Keratinocyte (primary cell): ENCODE measurements at regions not wholly inside any gene's neighbourhood (a gene's known extent, or its start where the extent isn't known, plus 50 kb on each side); places are given as distances from the start of the nearest gene placed in this dataset.

Experiments used
- DNase-seq: peaks from one replicate; pipeline ENCODE4 v3.0.0-alpha.2; 2011; ENCODE audit warnings: low read depth, missing footprints, low spot score
- FAIRE-seq: peaks from 2 replicates; lab custom pipeline; 2011; peaks lifted over from hg19 to GRCh38; lab: Jason Lieb, UNC
- H2AFZ ChIP-seq: 2 replicates; pipeline ENCODE4 v1.6.0; 2012; ENCODE audit warnings: low read length, control low read depth, inconsistent platforms; ENCODE audit not compliant: control insufficient read depth
- H3K27ac ChIP-seq: 2 replicates; pipeline ENCODE4 v1.5.1; 2011; ENCODE audit warnings: low read length; ENCODE audit not compliant: control insufficient read depth, insufficient read depth
- H3K27me3 ChIP-seq: 3 replicates; pipeline ENCODE4 v1.6.0; 2011; ENCODE audit warnings: low read length; ENCODE audit not compliant: control insufficient read depth, insufficient read depth; ENCODE audit errors: extremely low read depth
- H3K36me3 ChIP-seq, 2 experiments: 2 replicates in 1 of 2; 3 replicates in 1 of 2; pipeline ENCODE4 v1.5.1; 2011; ENCODE audit warnings: low read length in 2 of 2, mild to moderate bottlenecking in 1 of 2; ENCODE audit not compliant: control insufficient read depth in 2 of 2, insufficient read depth in 2 of 2; ENCODE audit errors: extremely low read depth in 1 of 2
- H3K4me1 ChIP-seq: 3 replicates; pipeline ENCODE4 v1.5.1; 2011; ENCODE audit warnings: low read length; ENCODE audit not compliant: control insufficient read depth, insufficient read depth; ENCODE audit errors: extremely low read depth
- H3K4me2 ChIP-seq: 3 replicates; pipeline ENCODE4 v1.6.0; 2011; ENCODE audit warnings: low read depth, low read length; ENCODE audit not compliant: control insufficient read depth, insufficient read depth; ENCODE audit errors: extremely low read depth
- H3K4me3 ChIP-seq, 3 experiments: fragments of 200-600 bp in 1 of 3; sonication (generic) in 1 of 3; 2 replicates in 2 of 3; 3 replicates in 1 of 3; pipeline ENCODE4 v1.5.1; 2011 to 2016; ENCODE audit warnings: low read length in 3 of 3, mild to moderate bottlenecking in 3 of 3, control low read depth in 2 of 3, inconsistent platforms in 1 of 3, low read depth in 1 of 3, mixed read lengths in 1 of 3, mixed run types in 1 of 3, moderate library complexity in 1 of 3; ENCODE audit not compliant: control insufficient read depth in 2 of 3, insufficient read depth in 2 of 3; ENCODE audit errors: extremely low read depth in 1 of 3
- H3K79me2 ChIP-seq: 2 replicates; pipeline ENCODE4 v1.6.0; 2012; ENCODE audit warnings: low read length; ENCODE audit not compliant: control insufficient read depth, insufficient read depth
- H3K9ac ChIP-seq: 3 replicates; pipeline ENCODE4 v1.6.0; 2011; ENCODE audit warnings: low read length; ENCODE audit not compliant: control insufficient read depth, insufficient read depth; ENCODE audit errors: extremely low read depth
- H3K9me1 ChIP-seq: 3 replicates; pipeline ENCODE4 v1.6.0; 2011; ENCODE audit warnings: low read length; ENCODE audit not compliant: control insufficient read depth, insufficient read depth; ENCODE audit errors: extremely low read depth
- H3K9me3 ChIP-seq: 2 replicates; pipeline ENCODE4 v1.5.1; 2012; ENCODE audit warnings: low read depth, low read length; ENCODE audit not compliant: control insufficient read depth
- H4K20me1 ChIP-seq: 3 replicates; pipeline ENCODE4 v1.6.0; 2011; ENCODE audit warnings: low read length; ENCODE audit not compliant: control insufficient read depth, insufficient read depth; ENCODE audit errors: extremely low read depth
- CTCF ChIP-seq, 3 experiments: IDR thresholded peaks in 1 of 3; conservative IDR thresholded peaks in 1 of 3; optimal IDR thresholded peaks in 1 of 3; 2 replicates in 2 of 3; 3 replicates in 1 of 3; pipeline versions ENCODE3 to v1.5.1; 2011; ENCODE audit warnings: low read length in 3 of 3, mild to moderate bottlenecking in 3 of 3, moderate library complexity in 2 of 3, control low read depth in 1 of 3, inconsistent platforms in 1 of 3; ENCODE audit not compliant: insufficient read depth in 2 of 3; ENCODE audit errors: extremely low read depth in 1 of 3
- EZH2 ChIP-seq: IDR thresholded peaks from one replicate; pipeline ENCODE4 v1.6.1; 2012; ENCODE audit warnings: inconsistent platforms, mild to moderate bottlenecking, low read length, moderate library complexity
- dilution Hi-C: fragments of 300-500 bp; cut with MboI; formaldehyde crosslinking; loops from one replicate; pipeline ENCODE4 v1.7.0; 2020; ENCODE audit warnings: low sequenced_read_pairs; ENCODE audit not compliant: extremely low pct_ligation_motif_present

- no peaks in the 10 kb centered on the region for H4K20me1 ChIP-seq
- no peak overlapping the region for H3K9ac ChIP-seq
- peaks cover 13% of the 10 kb centered on the region for H3K27me3 ChIP-seq
- TF ChIP-seq CTCF (optimal IDR thresholded peaks at IDR 0.05 in 1 of 3, IDR thresholded peaks at IDR 0.05 in 1 of 3, conservative IDR thresholded peaks at IDR 0.05 in 1 of 3; ENCODE audit: extremely low read depth in 1 of 3, insufficient read depth in 2 of 3, low read length in 3 of 3): no peak
- no peak for FAIRE-seq
- no peaks in the 10 kb centered on the region for H3K36me3 ChIP-seq
- H3K4me3 ChIP-seq: no peak overlapping the region
- H3K79me2 ChIP-seq: no peaks in the 10 kb centered on the region
- H3K27ac ChIP-seq: no peak overlapping the region
- H3K4me2 ChIP-seq: no peak overlapping the region
- no peak for DNase-seq
- no peaks in the 10 kb centered on the region for H3K4me1 ChIP-seq
- no peak overlapping the region for H2AFZ ChIP-seq
- no peaks in the 10 kb centered on the region for H3K9me3 ChIP-seq
- dilution Hi-C loops: no loop called here
- no peaks in the 10 kb centered on the region for H3K9me1 ChIP-seq
Measured at GRCh38 chr7:54697659-54698186, 61.3 kb downstream of the SEC61G start.

GRCh38 chr7:54690892-54691291 is 68.1 kb downstream of the SEC61G start:
- H3K9me3 ChIP-seq: no peaks in the 10 kb centered on the region
- H3K27me3 ChIP-seq: peaks cover 14% of the 10 kb centered on the region
- H3K36me3 ChIP-seq: no peaks in the 10 kb centered on the region
- H3K9me1 ChIP-seq: no peaks in the 10 kb centered on the region
- H3K79me2 ChIP-seq: no peaks in the 10 kb centered on the region
- DNase-seq (no peak), FAIRE-seq (no peak)
- H3K4me1 ChIP-seq: no peaks in the 10 kb centered on the region
- H4K20me1 ChIP-seq: no peaks in the 10 kb centered on the region
- dilution Hi-C loops: no loop called here
- no peak overlapping the region for H3K27ac ChIP-seq
- no peak overlapping the region for H3K4me2 ChIP-seq
- no peak overlapping the region for H3K9ac ChIP-seq
- no peak for TF ChIP-seq CTCF (optimal IDR thresholded peaks at IDR 0.05 in 1 of 3, IDR thresholded peaks at IDR 0.05 in 1 of 3, conservative IDR thresholded peaks at IDR 0.05 in 1 of 3; ENCODE audit: extremely low read depth in 1 of 3, insufficient read depth in 2 of 3, low read length in 3 of 3)
- no peak for TF ChIP-seq EZH2
- H3K4me3 ChIP-seq: no peak overlapping the region
- no peak overlapping the region for H2AFZ ChIP-seq
